ENCODE measurements at regions not wholly inside any gene's neighbourhood (a gene's known extent, or its start where the extent isn't known, plus 50 kb on each side); places are given as distances from the start of the nearest gene placed in this dataset.
A peak's percentile ranks its signal among the peaks of the same experiment; 100 is the strongest.
"Not testable (repeated sequence)": the region's sequence is repeated elsewhere in the genome, so short reads cannot be mapped to it uniquely, and the experiment has no call there.

DNA sequence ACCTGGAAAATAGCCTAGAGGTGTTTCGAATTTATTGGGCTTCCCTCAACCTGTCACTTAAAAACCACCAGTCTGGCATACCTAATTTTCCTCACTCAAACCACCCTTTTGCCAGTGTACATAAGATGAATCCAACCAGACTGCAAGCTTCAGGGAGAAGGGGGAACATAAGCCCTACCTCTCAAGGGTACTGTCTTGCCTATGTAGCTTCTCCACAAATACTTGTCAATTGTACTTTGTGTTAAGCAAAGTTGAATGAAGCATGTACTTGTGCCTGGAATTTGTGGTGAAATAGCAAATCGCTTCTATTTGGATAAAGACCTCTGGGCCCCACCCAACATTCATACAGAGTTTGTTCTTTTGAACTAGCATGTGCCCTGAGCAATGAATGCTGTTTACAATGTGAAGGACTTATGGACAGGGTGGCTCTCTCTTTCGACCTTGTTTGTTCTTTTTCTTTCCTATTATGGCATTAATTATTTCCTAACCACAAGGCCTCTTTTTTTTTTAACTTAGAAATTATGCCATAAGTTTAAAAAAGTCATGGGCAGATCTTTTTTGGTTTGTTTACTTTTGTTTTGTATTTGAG, 580.2 kb downstream of the EBF1 start:
- DNase-seq (ENCODE audit: low spot score) = no peak

GRCh38 chr5:158516521-158516920, 583.2 kb downstream of the EBF1 start:
- no peak for DNase-seq (ENCODE audit: low spot score)

DNA sequence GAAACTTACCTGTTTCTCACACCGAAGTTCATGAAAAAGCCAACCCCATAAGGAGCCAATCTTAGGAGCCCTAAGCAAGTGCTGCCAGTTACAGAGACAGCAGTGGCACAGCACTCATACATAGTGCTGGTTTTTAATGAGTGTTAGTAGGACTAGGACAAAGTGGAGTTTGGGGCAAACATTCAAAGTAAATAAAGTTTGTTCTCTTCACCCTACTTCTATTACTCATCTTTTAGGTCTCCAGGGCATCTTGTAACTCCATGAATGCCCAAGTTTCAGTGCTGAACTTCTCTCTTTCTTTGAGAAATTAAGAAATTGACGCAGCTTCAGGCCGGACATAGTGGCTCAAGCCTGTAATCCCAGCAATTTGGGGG, 584.7 kb downstream of the EBF1 start:
- DNase-seq (ENCODE audit: low spot score) = no peak

- DNase-seq (ENCODE audit: low spot score) = peak; percentile 19
Measured at GRCh38 chr5:158514319-158514985, 585.3 kb downstream of the EBF1 start.

DNA sequence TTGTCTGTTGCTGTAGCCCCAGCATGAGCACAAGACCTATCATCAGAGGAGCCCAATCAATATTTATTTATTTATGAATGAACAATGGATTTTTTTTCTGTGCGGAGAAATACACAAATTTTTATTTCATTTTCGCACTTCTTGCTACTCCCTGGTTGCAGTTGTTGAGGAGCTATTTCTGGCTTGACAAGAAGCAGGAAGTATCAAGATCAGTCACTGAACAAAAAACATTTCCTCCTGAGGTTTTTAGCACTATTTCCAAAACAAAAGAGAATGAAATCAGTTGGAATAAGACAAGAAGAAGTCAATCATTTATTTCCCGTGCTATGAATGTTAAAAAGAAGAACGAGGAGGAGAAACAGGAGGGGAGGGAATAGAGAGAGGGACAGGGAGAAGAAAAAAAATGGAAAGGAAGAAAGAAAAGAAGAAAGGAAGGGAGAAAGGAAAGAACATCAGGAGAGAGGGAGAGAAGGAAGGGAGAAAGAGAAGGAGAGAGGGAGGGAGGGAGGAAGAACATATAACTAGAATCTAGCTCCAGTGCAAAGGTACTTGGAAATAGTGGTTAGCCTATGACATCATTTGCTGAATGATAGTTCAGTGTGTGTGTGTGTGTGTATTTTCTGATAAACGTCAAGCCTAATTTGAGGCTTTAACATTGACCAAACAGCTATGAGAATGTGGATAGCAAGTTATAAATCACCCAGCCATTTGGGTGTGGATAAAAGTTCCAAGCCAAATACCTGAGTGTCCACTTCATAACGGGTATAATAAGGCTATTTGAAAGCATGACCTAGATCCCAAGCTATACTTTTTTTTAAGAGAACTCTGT, 586.0 kb downstream of the EBF1 start:
- no peak for DNase-seq (ENCODE audit: low spot score)

- DNase-seq (ENCODE audit: low spot score) = no peak
Measured at GRCh38 chr5:158511454-158511853, 588.3 kb downstream of the EBF1 start.

- no peak for DNase-seq (ENCODE audit: low spot score)
Measured at GRCh38 chr5:158510479-158510878, 589.2 kb downstream of the EBF1 start.

DNA sequence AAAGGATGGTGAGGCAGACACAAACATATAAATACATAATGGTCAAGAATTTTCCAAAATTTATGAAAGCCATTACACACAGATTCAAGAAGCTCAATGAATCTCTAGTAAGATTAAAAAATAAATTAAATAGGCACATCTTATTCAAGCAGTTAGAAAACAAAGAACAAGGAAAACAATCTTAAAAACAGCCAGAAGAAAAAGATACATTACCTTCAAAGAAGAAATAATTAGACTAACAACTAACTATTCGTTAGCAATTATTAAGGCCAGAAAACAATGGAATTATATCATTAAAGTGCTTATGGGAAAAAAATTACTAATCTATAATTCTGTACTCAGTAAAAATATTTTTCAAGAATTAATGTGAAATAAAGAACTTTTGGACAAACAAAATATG, 593.1 kb downstream of the EBF1 start:
- DNase-seq (ENCODE audit: low spot score) = no peak

DNA sequence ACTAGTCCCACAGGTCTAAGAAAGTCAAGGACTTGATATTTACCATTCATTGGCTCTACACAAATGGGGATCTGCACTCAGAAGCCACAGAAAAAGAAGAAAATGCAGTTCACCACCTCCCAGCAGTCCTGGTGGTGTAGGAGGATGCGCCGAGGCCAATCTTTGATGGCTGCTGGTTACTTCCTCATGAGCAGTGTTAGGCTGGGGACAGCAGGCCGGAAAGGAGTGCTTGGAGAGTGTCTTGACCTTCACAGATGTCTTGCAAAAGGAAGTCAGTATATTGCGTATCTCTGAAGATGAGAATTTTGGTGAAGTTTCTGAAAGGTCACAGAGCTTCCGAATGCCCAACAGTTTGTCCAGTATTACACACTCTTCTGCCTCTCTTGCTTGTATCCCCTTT, 597.0 kb downstream of the EBF1 start:
- no peak for DNase-seq (ENCODE audit: low spot score)

- no peak for DNase-seq (ENCODE audit: low spot score)
Measured at GRCh38 chr5:158499892-158500418, 599.8 kb downstream of the EBF1 start.

- no peak for DNase-seq (ENCODE audit: low spot score)
Measured at GRCh38 chr5:158499075-158499891, 600.4 kb downstream of the EBF1 start.

DNA sequence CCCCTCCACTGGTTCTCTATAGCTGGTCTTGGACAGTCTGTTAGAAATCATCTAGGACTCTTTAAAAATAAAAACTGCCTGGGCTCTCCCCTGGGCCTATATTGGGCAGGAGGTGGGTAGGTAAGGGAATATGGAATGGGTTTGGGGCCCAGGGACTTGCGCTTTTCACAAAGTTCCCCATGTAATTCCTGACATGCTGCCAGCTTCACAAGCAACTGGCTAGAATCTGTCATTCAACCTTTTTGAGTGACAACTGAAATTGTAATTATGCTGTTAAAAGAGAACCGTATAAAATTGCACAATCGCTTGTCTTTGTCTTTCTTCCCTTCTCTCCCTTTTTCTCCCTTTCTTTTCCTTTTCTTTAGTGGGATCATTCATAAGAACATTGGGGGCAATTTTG, 603.1 kb downstream of the EBF1 start:
- no peak for DNase-seq (ENCODE audit: low spot score)

DNA sequence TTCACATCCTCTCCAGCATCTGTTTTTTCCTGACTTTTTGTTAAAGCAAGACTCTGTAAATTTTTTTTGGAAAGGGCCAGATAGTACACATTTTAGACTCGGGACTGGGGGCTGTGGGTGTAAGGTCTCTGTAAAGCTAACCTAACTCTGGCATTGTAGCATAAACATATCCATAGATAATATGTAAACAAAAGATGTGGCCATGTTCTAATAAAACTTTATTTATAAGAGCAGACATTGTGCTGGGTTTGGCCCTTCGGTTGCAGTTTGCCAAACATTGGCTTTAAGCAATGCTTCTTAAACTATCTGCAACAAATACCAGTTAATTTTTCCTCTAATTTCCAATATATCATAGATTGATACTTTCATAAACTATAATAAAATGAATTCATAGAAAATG, 605.2 kb downstream of the EBF1 start:
- DNase-seq (ENCODE audit: low spot score) = no peak

DNA sequence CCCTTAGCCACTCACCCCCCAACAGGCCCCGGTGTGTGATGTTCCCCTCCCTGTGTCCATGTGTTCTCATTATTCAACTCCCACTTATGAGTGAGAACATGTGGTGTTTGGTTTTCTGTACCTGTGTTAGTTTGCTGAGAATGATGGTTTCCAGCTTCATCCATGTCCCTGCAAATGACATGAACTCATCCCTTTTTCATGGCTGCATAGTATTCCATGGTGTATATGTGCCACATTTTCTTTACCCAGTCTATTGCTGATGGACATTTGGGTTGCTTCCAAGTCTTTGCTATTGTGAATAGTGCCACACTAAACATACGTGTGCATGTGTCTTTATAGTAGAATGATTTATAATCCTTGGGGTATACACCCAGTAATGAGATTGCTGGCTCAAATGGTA, 605.7 kb downstream of the EBF1 start:
- not testable (repeated sequence) for DNase-seq (ENCODE audit: low spot score)

DNA sequence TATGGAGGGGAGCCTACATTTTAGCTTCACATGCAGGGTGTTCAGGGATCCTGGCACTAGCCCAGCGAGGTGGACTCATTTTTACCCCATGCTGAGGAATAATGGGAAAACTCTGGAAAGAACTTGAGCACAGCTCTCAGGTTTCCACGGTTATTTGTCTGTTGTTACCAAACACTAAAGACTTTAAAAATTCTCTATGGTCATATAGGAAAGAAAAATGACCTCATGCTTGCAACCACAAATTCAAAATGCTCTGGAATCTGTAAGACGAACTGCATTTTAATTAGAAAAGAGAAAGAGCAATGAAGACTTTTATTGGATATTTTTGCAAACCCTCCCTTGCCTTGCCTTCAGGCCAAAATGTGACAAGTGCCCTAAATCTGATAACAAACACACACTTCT, 606.9 kb downstream of the EBF1 start:
- no peak for DNase-seq (ENCODE audit: low spot score)

DNA sequence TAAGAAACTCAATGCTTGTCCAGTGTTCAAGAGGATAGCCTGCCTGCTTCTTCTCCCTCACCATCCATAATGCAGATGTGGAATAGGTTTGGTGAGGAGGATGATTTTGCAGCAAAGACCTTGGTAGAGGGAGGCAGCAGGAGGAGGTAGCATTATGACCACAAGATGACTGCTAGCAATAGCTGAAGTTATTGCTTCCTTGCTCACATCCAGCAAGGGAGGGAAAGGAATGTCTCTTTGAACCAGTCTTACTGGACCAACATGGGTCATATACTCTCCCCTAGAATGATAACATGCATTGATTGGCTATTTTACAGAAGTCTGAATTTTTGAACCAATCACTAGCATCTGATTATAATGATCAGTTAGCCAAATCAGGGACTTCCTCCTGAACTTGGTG, 607.6 kb downstream of the EBF1 start:
- no peak for DNase-seq (ENCODE audit: low spot score)

DNA sequence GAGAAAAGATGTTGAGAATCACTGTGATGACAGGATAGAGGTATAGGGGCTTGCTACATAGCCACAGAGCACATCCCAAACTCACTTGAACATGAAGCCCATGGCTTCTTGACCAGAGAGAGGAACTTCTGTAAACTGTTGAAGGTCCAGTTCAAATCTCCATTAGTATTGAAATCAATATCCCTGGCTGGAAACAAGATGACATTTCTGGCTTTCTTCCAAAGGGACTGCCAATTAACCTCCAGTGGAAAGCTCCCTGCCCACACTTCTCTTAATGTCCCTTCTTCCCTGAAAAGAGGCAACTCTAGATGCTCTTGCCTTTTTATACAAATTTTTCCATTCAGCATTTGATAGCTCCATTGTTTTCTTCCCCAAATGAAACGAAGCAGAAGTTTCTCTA, 612.1 kb downstream of the EBF1 start:
- no peak for DNase-seq (ENCODE audit: low spot score)

DNA sequence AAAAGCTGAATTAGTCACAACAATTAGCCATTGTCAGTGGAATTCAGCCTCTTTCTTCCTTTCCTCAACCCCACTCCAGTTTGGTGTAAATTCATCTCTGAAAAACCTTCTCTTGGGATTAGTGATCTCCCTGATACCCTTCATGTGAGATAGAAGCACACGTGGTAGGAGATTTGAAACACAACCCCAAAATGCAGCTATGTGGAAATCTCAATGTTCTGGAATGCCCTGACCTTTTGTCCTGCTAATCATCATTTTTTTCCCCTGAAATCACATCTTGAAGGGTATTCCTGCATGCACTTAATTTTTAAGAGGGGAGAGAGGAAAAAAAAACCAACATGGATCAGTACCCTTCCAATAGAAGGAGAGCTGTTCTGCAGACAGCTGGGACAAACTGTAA, 612.6 kb downstream of the EBF1 start:
- DNase-seq (ENCODE audit: low spot score) = no peak

- DNase-seq (ENCODE audit: low spot score) = no peak
Measured at GRCh38 chr5:158486566-158486965, 613.1 kb downstream of the EBF1 start.

DNA sequence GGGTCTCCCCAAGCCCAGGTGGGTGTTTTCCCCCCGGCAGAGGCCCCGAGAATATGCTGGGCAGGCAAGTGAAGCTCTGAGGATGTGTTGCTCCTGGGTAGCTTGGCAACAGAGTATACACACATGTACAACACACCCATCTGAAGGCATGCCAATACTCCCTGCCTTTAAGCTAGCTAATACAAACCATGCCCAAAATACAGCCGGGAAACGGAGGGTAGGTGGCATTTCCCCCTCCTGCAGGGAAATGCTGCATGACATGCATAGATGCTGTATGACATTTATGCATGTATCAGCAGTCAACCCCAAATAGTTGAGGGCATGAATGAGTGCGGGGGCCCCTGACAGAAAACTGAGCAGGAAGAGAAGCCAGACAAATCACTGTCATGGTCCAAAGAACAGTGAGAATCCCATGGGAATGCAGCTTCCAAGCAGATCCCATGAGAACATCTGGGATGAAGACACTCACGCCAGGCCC, 614.1 kb downstream of the EBF1 start:
- no peak for DNase-seq (ENCODE audit: low spot score)

- no peak for DNase-seq (ENCODE audit: low spot score)
Measured at GRCh38 chr5:158485047-158485446, 614.7 kb downstream of the EBF1 start.

DNA sequence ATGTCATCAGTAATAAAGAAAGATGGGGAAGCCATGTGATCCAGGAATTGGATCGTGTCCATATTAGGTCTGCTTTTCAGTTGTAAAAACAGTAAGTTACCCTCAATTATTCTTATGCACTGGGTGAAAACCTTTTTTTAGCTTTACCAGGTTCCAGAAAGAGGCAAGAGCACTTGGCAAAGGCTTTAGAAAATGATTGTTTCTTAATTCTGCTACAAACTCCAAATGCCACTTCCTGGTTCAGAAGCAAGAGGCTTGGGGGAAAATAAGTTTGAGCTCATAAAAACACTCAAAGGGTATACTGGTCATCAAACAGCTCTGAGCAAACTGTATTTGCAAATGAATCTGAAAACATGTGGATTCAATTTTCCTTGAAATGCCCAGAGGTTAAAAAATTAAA, 615.6 kb downstream of the EBF1 start:
- DNase-seq (ENCODE audit: low spot score) = no peak

Data from A172 (cell line).